GM21619 (cell line): ENCODE measurements at regions not wholly inside any gene's neighbourhood (a gene's known extent, or its start where the extent isn't known, plus 50 kb on each side); places are given as distances from the start of the nearest gene placed in this dataset.
"Not testable (repeated sequence)": the region's sequence is repeated elsewhere in the genome, so short reads cannot be mapped to it uniquely, and the experiment has no call there.

Experiments used
- ATAC-seq: cut with Tn5 transposase; IDR thresholded peaks from one replicate; pipeline ENCODE4 v1.9.1; 2021; ENCODE audit not compliant: unreplicated experiment

- ATAC-seq: no peak
These were observed 311.7 kb downstream of the HIVEP2 start for GRCh38 chr6:142633317-142633716.

GRCh38 chr6:142635130-142635529, 309.8 kb downstream of the HIVEP2 start:
- ATAC-seq: no peak

- no peak for ATAC-seq
These were observed 307.2 kb downstream of the HIVEP2 start for GRCh38 chr6:142637624-142638351.

DNA sequence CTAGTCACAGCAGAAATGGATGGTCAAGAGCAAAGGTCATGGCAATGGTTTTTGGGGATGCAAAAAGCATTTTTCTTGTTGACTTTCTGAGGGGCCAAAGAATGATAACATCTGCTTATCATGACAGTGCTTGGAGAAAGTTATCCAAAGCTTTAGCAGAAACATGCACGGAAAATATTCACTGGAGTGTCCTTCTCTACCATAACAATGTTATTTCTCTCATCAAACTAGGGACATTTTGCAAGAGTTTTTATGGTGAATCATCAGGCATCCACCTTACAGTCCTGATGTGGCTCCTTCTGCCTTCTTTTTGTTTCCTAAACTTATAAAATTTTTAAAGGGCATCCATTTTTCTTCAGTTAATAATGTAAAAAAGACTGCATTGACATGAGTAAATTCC, 302.3 kb downstream of the HIVEP2 start:
- ATAC-seq: no peak

- no peak for ATAC-seq
These were observed 300.1 kb downstream of the HIVEP2 start for GRCh38 chr6:142644866-142645265.

DNA sequence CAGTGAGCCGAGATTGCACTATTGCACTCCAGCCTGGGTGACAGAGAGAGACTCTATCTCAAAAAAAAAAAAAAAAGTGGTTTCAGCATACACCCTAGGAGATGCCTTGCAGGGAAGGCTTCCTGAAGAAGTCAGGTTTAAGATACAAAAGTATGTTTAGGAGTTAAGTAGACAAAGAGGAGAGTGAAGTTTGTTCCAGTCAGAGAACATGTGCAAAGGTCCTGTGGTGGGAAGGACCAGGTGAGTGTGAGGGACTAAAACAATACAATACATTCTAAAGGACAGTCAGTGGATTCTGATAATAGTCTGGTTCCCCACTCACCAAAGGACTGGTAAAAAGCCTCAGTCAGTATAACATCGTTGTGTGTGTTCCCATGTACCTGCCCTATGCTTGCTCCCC, 299.3 kb downstream of the HIVEP2 start:
- ATAC-seq: no peak

GRCh38 chr6:142647449-142648035, 297.4 kb downstream of the HIVEP2 start:
- no peak for ATAC-seq

DNA sequence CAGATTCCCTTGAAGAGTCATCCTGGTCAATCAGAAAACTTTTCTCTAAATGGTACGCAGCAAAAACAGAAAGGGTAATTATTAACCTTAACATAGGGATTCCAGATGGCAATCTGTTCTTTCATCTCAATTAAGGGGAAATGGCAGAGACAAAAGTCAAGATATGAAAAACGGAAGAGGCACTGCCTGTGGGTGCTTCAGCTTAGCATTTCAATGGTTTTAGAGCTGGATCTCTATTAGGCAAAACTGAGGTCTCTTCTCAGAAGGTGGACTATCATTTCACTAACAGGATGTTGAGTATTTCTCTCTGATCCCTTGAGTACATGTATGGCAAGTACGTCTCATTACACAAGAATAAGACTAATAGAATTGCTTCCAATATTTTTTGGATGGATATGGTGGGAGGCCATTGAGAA, 296.9 kb downstream of the HIVEP2 start:
- no peak for ATAC-seq

- no peak for ATAC-seq
These were observed 296.4 kb downstream of the HIVEP2 start for GRCh38 chr6:142648526-142648925.

DNA sequence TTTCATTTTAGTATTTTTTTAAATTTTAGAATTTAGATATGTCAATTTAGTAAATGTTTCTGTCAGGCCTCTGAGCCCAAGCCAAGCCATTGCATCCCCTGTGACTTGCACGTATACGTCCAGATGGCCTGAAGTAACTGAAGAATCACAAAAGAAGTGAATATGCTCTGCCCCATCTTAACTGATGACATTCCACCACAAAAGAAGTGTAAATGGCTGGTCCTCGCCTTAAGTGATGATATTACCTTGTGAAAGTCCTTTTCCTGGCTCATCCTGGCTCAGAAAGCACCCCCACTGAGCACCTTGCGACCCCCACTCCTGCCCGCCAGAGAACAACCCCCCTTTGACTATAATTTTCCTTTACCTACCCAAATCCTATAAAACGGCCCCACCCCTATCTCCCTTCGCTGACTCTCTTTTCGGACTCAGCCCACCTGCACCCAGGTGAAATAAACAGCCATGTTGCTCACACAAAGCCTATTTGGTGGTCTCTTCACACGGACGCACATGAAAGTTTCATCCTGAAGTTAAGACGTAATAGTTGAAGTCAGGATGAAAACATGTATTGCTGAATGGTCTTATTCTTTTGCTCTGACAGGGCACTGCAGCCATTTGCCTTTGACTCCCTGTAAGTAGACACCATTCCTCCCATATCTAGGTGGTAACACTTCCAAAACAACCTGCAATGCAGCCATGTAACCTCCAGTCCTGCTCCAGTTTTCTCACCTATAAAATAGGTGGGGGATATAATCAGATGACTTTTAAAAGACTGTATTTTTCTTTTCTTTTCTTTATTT, 295.3 kb downstream of the HIVEP2 start:
- ATAC-seq: not testable (repeated sequence)

- ATAC-seq: no peak
These were observed 293.6 kb downstream of the HIVEP2 start for GRCh38 chr6:142651384-142651783.

DNA sequence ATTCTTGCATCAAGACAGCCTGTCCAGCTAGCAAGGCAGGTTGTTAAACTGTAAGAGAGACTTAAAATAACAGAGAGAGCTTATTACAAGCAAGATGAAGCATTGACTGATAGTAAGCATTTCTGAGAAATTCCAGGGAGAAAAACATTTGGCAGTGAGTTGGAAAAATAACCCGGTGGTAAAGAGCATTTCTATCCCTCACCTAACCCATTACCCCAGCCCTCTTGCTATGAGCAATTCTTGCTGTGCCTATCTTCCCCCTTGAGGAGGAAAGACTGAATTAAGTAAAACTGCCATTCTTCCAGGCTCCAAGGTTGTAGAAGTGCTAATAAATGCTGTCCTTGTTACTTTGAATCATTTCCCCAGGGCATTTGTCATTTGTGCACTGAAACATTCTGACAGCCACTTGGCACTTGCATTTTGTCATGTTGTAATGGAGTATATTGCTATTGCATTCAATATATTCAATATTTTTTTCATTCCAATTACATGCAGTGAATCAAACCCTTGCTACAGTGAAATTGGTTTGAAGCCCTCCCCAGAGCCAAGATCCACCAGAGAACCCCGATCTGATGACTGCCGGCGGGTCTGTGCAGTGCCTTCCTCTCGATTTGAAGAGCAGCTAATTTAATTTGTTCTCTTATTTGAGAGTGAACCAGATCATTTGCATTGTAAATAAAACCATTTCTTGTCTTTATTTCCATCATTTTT, 291.1 kb downstream of the HIVEP2 start:
- no peak for ATAC-seq

- ATAC-seq: no peak
These were observed 285.3 kb downstream of the HIVEP2 start for GRCh38 chr6:142659661-142660060.

GRCh38 chr6:142665393-142665792, 279.6 kb downstream of the HIVEP2 start:
- no peak for ATAC-seq

DNA sequence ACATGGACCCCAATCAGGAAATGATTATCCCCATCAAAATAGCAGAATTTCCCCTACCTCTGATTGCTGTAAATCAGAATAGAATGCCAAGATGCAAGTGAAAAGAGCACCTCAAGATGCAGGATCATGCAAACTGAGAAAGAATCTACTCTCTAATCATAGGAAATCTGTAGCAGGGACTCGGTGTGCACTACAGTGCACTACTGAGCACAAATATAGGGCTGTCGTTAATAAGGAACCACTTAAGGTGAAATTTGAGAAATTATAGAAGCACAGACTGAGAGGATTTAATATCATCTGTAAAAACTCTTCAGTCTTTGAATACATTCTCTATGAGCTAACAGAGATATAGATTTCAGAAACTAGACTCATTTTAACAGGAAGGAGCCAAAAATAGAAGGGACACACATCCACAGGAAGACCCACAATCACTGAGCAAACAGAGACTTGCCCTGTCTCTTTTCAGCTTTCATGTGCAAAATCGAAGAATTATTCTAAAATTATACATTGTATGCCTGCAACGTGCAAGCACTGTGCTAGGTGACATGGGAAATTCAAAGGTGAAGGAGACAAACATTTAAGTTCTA, 278.3 kb downstream of the HIVEP2 start:
- ATAC-seq: no peak

GRCh38 chr6:142669471-142670351, 275.3 kb downstream of the HIVEP2 start:
- no peak for ATAC-seq

- ATAC-seq: no peak
These were observed 273.2 kb downstream of the HIVEP2 start for GRCh38 chr6:142671791-142672190.

GRCh38 chr6:142675517-142675916, 269.5 kb downstream of the HIVEP2 start:
- no peak for ATAC-seq

- ATAC-seq: no peak
These were observed 268.9 kb downstream of the HIVEP2 start for GRCh38 chr6:142676027-142676443.

DNA sequence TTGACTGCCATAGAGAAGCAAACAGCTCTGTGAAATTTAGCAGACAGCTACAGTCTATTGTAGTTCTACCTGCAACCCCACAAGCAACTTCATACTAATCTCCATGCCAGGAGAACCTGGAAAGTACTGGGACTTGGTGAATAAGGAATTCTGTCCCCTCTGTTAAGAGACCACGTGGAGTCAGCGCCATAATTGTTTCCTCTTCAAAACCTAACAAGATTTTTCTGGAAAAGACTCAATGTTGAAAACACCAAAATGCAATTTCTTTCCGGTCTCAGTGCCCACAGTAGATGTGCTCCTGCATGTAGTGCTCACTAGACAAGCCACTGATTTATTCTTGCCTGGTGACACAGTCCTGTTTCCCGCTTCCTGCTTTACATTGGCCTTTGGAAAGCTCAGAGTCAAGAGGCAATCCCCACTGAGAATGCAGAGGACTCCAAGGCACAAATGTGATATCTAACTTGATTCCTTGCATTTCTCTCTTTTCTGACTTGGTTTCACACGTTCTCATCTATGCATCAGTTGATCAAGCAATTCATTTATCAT, 268.3 kb downstream of the HIVEP2 start:
- no peak for ATAC-seq
